ENCODE measurements at regions not wholly inside any gene's neighbourhood (a gene's known extent, or its start where the extent isn't known, plus 50 kb on each side); places are given as distances from the start of the nearest gene placed in this dataset.
"Not testable (repeated sequence)": the region's sequence is repeated elsewhere in the genome, so short reads cannot be mapped to it uniquely, and the experiment has no call there.

- H3K4me1 ChIP-seq (ENCODE audit: insufficient read depth): peaks cover 2% of the 10 kb centered on the region; the same call in 1 of the 2 replicates
- no peak for TF ChIP-seq JUNB (IDR thresholded peaks at IDR 0.05; ENCODE audit: unreplicated experiment)
- TF ChIP-seq, protein P1, sequence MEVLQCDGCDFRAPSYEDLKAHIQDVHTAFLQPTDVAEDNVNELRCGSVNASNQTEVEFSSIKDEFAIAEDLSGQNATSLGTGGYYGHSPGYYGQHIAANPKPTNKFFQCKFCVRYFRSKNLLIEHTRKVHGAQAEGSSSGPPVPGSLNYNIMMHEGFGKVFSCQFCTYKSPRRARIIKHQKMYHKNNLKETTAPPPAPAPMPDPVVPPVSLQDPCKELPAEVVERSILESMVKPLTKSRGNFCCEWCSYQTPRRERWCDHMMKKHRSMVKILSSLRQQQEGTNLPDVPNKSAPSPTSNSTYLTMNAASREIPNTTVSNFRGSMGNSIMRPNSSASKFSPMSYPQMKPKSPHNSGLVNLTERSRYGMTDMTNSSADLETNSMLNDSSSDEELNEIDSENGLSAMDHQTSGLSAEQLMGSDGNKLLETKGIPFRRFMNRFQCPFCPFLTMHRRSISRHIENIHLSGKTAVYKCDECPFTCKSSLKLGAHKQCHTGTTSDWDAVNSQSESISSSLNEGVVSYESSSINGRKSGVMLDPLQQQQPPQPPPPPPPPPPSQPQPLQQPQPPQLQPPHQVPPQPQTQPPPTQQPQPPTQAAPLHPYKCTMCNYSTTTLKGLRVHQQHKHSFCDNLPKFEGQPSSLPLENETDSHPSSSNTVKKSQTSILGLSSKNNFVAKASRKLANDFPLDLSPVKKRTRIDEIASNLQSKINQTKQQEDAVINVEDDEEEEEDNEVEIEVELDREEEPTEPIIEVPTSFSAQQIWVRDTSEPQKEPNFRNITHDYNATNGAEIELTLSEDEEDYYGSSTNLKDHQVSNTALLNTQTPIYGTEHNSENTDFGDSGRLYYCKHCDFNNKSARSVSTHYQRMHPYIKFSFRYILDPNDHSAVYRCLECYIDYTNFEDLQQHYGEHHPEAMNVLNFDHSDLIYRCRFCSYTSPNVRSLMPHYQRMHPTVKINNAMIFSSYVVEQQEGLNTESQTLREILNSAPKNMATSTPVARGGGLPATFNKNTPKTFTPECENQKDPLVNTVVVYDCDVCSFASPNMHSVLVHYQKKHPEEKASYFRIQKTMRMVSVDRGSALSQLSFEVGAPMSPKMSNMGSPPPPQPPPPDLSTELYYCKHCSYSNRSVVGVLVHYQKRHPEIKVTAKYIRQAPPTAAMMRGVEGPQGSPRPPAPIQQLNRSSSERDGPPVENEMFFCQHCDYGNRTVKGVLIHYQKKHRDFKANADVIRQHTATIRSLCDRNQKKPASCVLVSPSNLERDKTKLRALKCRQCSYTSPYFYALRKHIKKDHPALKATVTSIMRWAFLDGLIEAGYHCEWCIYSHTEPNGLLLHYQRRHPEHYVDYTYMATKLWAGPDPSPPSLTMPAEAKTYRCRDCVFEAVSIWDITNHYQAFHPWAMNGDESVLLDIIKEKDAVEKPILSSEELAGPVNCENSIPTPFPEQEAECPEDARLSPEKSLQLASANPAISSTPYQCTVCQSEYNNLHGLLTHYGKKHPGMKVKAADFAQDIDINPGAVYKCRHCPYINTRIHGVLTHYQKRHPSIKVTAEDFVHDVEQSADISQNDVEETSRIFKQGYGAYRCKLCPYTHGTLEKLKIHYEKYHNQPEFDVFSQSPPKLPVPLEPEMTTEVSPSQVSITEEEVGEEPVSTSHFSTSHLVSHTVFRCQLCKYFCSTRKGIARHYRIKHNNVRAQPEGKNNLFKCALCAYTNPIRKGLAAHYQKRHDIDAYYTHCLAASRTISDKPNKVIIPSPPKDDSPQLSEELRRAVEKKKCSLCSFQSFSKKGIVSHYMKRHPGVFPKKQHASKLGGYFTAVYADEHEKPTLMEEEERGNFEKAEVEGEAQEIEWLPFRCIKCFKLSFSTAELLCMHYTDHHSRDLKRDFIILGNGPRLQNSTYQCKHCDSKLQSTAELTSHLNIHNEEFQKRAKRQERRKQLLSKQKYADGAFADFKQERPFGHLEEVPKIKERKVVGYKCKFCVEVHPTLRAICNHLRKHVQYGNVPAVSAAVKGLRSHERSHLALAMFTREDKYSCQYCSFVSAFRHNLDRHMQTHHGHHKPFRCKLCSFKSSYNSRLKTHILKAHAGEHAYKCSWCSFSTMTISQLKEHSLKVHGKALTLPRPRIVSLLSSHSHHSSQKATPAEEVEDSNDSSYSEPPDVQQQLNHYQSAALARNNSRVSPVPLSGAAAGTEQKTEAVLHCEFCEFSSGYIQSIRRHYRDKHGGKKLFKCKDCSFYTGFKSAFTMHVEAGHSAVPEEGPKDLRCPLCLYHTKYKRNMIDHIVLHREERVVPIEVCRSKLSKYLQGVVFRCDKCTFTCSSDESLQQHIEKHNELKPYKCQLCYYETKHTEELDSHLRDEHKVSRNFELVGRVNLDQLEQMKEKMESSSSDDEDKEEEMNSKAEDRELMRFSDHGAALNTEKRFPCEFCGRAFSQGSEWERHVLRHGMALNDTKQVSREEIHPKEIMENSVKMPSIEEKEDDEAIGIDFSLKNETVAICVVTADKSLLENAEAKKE (CRISPR knock-in tag; IDR thresholded peaks at IDR 0.05): 0 out of 2 replicates have a peak, but pooled peaks have one; percentile 11
- H4K20me1 ChIP-seq (replicated peaks; ENCODE audit: insufficient read depth): no peaks in the 10 kb centered on the region
- no peaks in the 10 kb centered on the region for H3K27me3 ChIP-seq (ENCODE audit: insufficient read depth)
- H3K4me2 ChIP-seq: no peak overlapping the region
- Mint-ChIP-seq H3K27me3 (ENCODE audit: insufficient read depth, low read depth, poor library complexity) (peaks cover 1% of the 10 kb centered on the region), H3K4me3 (no peak overlapping the region), H3K9me3 (peaks cover 17% of the 10 kb centered on the region; the same call in 2 of the 3 replicates), H3K27ac (peak overlapping the region; percentile 86), H3K4me1 (peaks cover 10% of the 10 kb centered on the region), H3K36me3 (ENCODE audit: low read depth) (peaks cover 16% of the 10 kb centered on the region; the same call in 2 of the 3 replicates)
- peak; percentile 55 for DNase-seq (ENCODE audit: low spot score)
- no peaks in the 10 kb centered on the region for H3K36me3 ChIP-seq (ENCODE audit: insufficient read depth)
- H3K9me2 ChIP-seq (ENCODE audit: insufficient read depth): no peaks in the 10 kb centered on the region
- no peaks in the 10 kb centered on the region for H3F3A ChIP-seq (replicated peaks; ENCODE audit: low read depth)
- peak; percentile 68 for ATAC-seq
- H2AFZ ChIP-seq: no peak overlapping the region
- peak overlapping the region; percentile 81 for H3K27ac ChIP-seq (ENCODE audit: low read depth)
- no peaks in the 10 kb centered on the region for H3K79me2 ChIP-seq (replicated peaks; ENCODE audit: insufficient read depth)
- H3K4me3 ChIP-seq: no peak overlapping the region
Observed at GRCh38 chrX:140229191-140229590, 263.9 kb upstream of the CXorf66 start.

DNA sequence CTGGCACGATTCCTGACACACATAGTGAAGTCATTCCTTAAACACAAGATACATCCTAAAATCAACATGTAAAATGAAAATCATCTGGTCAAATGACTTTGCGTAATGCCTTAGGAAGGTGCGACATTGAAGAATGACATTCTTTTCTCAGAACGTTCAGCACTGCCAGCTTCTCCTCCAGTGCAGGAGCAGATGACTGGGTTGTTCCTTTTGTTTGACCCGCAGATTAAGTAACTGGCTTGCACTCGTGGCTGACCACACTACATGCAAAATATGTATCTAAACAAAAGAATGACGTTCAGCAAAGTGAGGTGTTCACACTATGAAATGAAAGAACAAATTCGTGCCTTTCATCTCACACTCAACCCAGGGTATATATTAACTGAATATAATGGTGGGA, 260.7 kb upstream of the CXorf66 start:
- H2AFZ ChIP-seq; ATAC-seq; H3K36me3 ChIP-seq (ENCODE audit: insufficient read depth); H3K4me3 Mint-ChIP-seq; H3K27ac Mint-ChIP-seq; H3K9me3 Mint-ChIP-seq; H3F3A ChIP-seq (replicated peaks; ENCODE audit: low read depth); H4K20me1 ChIP-seq (replicated peaks; ENCODE audit: insufficient read depth); H3K4me3 ChIP-seq; H3K27me3 Mint-ChIP-seq (ENCODE audit: insufficient read depth, low read depth, poor library complexity); H3K27me3 ChIP-seq (ENCODE audit: insufficient read depth); H3K9me2 ChIP-seq (ENCODE audit: insufficient read depth); H3K36me3 Mint-ChIP-seq (ENCODE audit: low read depth); H3K27ac ChIP-seq (ENCODE audit: low read depth); DNase-seq (ENCODE audit: low spot score); H3K79me2 ChIP-seq (replicated peaks; ENCODE audit: insufficient read depth); H3K4me2 ChIP-seq; H3K4me1 ChIP-seq (ENCODE audit: insufficient read depth): not testable (repeated sequence)
- H3K4me1 Mint-ChIP-seq: peaks cover 13% of the 10 kb centered on the region

DNA sequence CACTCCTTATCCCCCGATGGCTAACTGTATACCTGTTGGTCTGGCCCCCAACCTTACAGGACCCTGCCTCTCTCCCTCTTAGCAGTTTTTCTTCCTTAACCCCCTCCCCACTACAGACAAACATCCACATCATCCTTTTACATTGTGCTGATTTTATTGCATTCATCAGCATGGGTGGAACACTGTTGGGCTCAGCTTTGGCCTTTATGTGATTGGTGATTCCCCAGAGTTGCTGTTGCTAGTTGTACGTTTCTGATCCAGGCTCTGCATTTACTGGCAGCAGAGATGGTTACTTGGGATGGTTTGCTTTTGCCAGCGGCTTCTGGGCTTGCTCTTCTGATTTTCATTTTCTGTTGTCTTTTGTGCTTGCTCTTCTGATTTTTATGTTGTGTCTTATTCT, 250.6 kb upstream of the CXorf66 start:
- H3K4me2 ChIP-seq; H3K27ac ChIP-seq (ENCODE audit: low read depth); H3K4me1 ChIP-seq (ENCODE audit: insufficient read depth); DNase-seq (ENCODE audit: low spot score); ATAC-seq; H3K27me3 ChIP-seq (ENCODE audit: insufficient read depth); H4K20me1 ChIP-seq (replicated peaks; ENCODE audit: insufficient read depth); H3K27ac Mint-ChIP-seq; H3K27me3 Mint-ChIP-seq (ENCODE audit: insufficient read depth, low read depth, poor library complexity); H3K36me3 ChIP-seq (ENCODE audit: insufficient read depth); H3K4me3 ChIP-seq; H3K4me1 Mint-ChIP-seq; H2AFZ ChIP-seq; H3K36me3 Mint-ChIP-seq (ENCODE audit: low read depth); H3K79me2 ChIP-seq (replicated peaks; ENCODE audit: insufficient read depth); H3K9me3 Mint-ChIP-seq; H3K9me2 ChIP-seq (ENCODE audit: insufficient read depth); H3K4me3 Mint-ChIP-seq; H3F3A ChIP-seq (replicated peaks; ENCODE audit: low read depth): not testable (repeated sequence)

DNA sequence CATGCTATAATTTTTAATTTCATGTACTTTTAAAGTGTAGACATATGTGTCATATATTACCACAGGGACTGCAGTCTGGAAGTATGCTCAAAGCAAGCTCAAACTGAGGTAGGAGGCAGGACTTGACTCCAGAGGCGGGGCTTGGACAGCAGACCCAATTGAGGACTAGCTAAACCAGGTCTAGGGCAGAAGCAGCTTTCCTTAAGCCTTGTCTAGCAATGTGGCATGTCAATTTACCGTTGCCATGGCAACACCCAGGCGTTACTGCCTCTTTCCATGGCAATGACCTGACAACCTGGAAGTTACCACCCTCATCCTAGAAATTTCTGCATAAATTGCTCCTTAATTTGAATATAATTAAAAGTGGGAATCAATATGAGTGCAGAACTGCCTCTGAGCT, 249.2 kb upstream of the CXorf66 start:
- H2AFZ ChIP-seq; H3K36me3 Mint-ChIP-seq (ENCODE audit: low read depth); H3K4me2 ChIP-seq; H3K36me3 ChIP-seq (ENCODE audit: insufficient read depth); H3K4me1 Mint-ChIP-seq; H3K27me3 ChIP-seq (ENCODE audit: insufficient read depth); H3K9me3 Mint-ChIP-seq; H3K27ac Mint-ChIP-seq; H3K27ac ChIP-seq (ENCODE audit: low read depth); H3F3A ChIP-seq (replicated peaks; ENCODE audit: low read depth); H3K9me2 ChIP-seq (ENCODE audit: insufficient read depth); H4K20me1 ChIP-seq (replicated peaks; ENCODE audit: insufficient read depth); H3K79me2 ChIP-seq (replicated peaks; ENCODE audit: insufficient read depth); H3K4me3 ChIP-seq; DNase-seq (ENCODE audit: low spot score); H3K4me1 ChIP-seq (ENCODE audit: insufficient read depth); H3K4me3 Mint-ChIP-seq; H3K27me3 Mint-ChIP-seq (ENCODE audit: insufficient read depth, low read depth, poor library complexity): not testable (repeated sequence)
- ATAC-seq: peak; percentile 72

Measured in GM23338 (cell line).